HL-60 (cell line): ENCODE measurements at regions not wholly inside any gene's neighbourhood (a gene's known extent, or its start where the extent isn't known, plus 50 kb on each side); places are given as distances from the start of the nearest gene placed in this dataset.

Experiments
- POLR2AphosphoS5 ChIP-seq: IDR thresholded peaks from 2 replicates; pipeline ENCODE4 v1.6.1; 2012; ENCODE audit warnings: low read depth
- SPI1 ChIP-seq: IDR thresholded peaks from 2 replicates; pipeline ENCODE4 v1.6.1; 2012; ENCODE audit warnings: low read depth, mild to moderate bottlenecking, borderline replicate concordance
- TF ChIP-seq, protein P1 (sequence below): IDR thresholded peaks from one replicate; pipeline ENCODE4 v1.5.1; 2011; ENCODE audit warnings: low read length, control low read depth, inconsistent platforms; ENCODE audit not compliant: insufficient read depth

- TF ChIP-seq, protein P1, sequence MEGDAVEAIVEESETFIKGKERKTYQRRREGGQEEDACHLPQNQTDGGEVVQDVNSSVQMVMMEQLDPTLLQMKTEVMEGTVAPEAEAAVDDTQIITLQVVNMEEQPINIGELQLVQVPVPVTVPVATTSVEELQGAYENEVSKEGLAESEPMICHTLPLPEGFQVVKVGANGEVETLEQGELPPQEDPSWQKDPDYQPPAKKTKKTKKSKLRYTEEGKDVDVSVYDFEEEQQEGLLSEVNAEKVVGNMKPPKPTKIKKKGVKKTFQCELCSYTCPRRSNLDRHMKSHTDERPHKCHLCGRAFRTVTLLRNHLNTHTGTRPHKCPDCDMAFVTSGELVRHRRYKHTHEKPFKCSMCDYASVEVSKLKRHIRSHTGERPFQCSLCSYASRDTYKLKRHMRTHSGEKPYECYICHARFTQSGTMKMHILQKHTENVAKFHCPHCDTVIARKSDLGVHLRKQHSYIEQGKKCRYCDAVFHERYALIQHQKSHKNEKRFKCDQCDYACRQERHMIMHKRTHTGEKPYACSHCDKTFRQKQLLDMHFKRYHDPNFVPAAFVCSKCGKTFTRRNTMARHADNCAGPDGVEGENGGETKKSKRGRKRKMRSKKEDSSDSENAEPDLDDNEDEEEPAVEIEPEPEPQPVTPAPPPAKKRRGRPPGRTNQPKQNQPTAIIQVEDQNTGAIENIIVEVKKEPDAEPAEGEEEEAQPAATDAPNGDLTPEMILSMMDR: no peak
- no peak for TF ChIP-seq SPI1
- TF ChIP-seq POLR2AphosphoS5: no peak
These were observed 338.8 kb upstream of the AUTS2 start for GRCh38 chr7:69259445-69259844.
